GM19023 (cell line): ENCODE measurements at regions not wholly inside any gene's neighbourhood (a gene's known extent, or its start where the extent isn't known, plus 50 kb on each side); places are given as distances from the start of the nearest gene placed in this dataset.
"Not testable (repeated sequence)": the region's sequence is repeated elsewhere in the genome, so short reads cannot be mapped to it uniquely, and the experiment has no call there.

Experiments
- ATAC-seq: cut with Tn5 transposase; IDR thresholded peaks from one replicate; pipeline ENCODE4 v1.9.1; 2021; ENCODE audit warnings: mild to moderate bottlenecking, moderate library complexity; ENCODE audit not compliant: unreplicated experiment

DNA sequence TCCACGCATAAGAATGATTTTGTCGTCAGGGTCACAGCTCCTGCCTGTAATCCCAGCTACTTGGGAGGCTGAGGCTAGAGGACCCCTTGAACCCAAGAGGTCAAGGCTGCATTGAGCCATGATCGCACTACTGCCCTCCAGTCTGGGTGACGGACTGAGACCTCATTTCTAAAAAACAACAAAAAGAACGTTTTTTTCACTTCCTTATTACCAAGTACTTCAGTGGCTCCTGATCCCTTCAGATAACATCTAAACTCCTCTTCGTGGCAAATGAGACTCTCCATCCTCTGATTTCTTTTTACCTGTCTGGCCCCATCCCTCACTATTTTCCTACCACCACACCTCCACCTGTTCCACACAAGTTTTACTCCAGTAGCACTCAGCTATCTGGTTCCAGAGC, 105.4 kb upstream of the TLK1 start:
- ATAC-seq, result no peak

- ATAC-seq, result not testable (repeated sequence)
Observed at GRCh38 chr2:171261529-171261928, 100.8 kb upstream of the TLK1 start.

DNA sequence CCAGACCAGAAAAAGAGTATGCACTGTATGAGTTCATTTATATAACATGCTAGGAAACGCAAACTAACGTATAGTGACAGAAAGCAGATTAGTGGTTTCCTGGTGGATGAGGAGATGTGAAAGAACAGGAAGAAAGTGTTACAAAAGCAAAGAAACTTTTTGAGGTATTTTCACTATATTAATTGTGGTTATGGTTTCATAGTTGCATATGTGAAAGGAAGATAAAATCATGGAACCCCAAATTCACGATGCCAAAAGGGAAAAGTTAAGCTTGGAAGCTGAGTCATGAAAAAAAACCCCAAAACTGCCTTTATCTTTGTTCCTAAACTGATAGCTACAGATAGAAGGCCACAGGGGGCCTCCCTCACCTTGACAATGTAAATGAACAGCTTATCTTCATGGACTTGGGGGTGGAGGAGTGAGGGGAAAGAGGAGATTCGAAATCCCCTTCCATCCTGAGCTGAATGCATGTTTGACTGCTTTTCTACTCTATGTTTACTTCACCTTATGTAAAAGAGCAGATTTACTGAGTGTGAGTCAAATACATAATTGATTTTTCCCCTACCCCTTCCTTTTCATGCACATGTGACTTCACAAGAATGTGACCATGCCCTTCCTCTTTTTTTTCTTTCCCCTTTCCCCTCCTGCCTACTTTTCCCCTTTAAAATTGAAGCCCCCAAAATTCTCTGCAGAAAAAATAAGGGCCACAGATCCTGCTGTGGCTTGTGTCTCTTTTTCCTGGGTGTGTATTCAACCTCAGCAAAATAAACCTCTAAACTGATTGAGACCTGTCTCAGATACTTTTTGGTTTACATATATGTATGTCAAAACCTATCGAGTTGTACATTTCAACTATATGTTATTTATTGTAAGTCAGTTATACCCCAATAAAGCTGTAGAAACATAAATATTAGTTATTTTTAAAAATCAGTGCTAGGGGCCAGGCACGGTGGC, 100.1 kb upstream of the TLK1 start:
- no peak for ATAC-seq

GRCh38 chr2:171254666-171255065, 94.0 kb upstream of the TLK1 start:
- ATAC-seq, result no peak

DNA sequence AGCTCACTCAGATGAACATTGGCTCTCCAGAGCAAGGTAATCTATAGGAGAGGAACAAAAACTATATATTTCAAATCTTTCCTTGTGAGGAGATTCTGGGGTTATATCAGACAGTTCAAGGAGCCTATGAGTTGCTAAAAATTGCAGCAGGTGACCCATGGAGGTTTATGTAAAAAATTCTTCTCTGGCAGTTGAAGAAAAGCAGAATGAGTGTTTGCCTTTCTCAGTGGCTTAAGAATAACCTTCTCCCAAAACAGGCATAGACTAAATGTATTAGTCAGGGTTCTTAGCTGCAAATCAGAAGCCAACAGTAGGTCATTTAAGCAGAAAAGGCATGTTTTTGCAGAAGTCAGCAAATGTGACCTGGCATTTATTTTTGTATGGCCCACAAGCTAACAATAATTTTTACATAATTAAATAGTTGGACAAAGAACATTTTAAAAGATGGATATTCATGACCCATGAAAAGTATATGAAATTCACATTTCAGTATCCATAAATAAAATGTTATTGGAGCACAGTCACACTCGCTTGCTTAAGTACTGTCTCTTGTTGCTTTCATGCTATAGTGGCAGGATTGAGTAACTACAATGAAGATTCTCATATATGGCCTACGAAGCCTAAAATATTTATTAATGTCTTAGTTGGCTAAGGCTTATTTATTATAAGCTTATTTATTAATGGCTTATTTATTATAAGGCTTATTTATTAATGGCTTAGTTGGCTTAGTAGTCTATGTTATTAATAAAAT, 93.4 kb upstream of the TLK1 start:
- no peak for ATAC-seq

DNA sequence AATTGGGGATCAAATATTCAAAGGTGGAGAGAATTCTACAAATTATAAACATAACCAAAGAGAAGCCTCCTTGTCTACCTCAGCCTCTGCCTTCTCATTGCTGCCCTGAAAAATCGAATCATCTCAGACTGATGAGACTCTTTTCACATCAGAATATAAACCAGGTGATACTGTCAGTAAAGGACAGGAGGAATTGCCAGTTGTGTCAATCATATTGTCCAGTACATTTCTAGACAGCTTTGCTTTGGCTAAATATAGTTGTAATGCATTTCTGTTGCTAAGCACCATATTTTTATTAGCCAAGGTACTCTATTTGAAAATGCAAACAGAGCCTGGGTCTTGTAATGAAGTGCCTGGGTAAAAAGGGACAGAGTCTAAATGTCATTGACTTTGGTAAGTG, 92.6 kb upstream of the TLK1 start:
- no peak for ATAC-seq

GRCh38 chr2:171249689-171250088, 89.0 kb upstream of the TLK1 start:
- no peak for ATAC-seq

DNA sequence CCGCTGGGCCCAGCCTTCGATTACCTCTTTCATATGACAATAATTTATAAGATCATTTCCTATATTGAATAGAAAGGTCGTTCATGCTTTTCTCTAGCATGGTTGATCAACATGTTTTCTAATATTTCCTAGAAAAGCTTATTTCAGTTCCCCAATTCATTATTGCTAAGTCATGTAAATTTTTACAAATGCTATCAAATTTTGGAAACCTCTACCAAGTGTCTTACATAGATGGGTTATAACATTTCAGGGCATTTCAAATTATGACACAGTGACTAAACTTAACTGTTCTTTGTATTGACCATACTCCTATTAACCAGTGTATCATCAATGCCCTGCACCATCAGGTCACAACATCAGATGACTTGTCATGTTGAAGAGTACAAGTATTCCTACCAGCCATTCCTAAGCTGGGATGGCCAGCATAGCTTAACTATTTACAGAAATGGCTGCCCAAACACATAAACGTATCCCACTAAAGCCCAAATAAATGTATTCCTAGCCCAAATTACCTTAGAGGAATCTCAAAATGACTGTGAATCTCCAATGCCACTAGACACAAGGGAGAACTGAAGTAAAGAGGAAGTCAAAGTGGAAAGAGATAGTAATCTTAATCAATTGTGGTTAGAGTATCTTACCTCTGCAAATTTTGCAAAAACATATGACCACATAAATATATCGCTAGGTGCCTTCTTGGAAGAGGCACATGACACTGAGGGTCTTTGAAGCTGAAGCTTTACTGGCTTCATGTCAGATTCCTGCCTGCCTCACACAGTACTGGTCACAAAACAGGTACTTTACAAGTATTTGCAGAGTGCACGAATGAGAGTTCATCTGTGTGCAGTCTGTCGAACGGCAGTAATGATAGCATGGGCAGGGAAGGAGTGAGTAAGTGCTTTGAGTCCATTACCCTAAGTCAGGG, 87.3 kb upstream of the TLK1 start:
- ATAC-seq, result no peak

DNA sequence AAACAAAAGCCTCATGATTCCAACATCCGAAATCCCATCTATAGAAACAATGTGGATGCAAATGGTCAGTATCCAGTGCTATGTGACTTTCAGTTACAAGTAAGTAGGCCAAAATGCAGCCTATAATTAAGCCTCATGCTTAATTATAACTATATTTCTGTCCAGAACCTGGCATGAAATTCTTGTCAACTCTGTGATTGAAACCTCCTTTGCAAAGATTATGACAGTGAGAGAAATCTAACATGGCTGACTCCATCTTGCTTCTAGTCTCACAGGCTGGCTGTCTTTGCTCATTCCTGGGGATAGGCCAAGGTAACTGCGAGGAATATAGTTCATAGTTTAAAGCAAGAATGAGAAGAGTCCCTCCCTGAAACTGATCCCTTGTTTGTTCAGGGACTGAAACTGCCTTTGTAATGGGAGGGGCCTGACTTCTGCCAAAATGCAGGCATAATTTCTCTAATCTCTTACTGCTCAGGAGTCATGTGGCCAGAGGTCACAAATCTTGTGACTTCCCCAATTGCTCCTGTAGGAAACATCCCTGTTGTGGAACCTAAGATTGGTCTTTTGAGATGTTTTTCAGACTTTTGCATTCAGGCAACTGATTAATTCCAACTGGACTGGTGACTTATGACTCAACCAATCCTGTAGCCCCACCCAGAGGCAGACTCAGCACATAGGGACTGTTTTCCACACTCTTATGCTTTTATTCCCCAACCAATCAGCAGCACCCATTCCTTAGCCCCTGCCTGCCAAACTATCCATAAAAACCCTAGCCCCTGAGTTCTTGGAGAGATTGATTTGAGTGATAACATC, 84.5 kb upstream of the TLK1 start:
- no peak for ATAC-seq

- no peak for ATAC-seq
Observed at GRCh38 chr2:171244466-171244969, 83.8 kb upstream of the TLK1 start.

DNA sequence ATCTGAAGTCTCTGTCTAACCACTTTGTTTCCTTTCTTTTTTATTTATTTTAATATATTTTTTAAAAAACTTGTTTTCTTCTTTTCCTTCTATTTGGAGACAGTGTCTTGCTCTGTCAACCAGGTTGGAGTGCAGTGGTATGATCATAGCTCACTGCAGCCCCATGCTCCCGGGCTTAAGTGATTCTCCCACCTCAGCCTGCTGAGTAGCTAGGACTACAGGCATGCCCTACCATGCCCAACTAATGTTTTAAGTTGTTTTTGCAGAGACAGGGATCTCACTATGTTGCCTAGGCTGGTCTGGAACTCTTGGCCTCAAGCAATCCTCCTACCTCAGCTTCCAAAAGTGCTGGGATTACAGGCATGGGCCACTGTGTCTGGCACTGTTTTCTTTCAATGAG, 81.1 kb upstream of the TLK1 start:
- ATAC-seq, result no peak

DNA sequence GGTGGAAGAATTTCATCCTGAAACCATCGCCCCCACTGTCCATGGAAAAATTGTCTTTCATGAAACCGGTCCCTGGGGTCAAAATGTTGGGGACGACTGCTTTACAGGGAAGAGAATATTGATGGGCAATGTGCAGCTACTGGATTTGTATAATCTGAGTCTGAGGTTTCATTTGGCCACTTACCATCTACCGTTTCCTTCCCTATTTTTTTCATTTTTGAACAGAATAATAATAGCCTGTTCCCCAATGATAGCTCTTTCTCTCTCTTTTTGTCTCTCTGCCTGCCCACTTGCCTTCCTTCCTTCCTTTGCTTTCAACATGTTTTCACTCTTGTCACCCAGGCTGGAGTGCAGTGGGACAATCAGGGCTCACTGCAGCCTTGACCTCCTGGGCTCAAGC, 78.3 kb upstream of the TLK1 start:
- no peak for ATAC-seq

- no peak for ATAC-seq
Observed at GRCh38 chr2:171237751-171238505, 77.2 kb upstream of the TLK1 start.

- no peak for ATAC-seq
Observed at GRCh38 chr2:171235262-171235881, 74.7 kb upstream of the TLK1 start.

GRCh38 chr2:171230176-171230575, 69.5 kb upstream of the TLK1 start:
- ATAC-seq, result no peak

GRCh38 chr2:171228826-171229225, 68.1 kb upstream of the TLK1 start:
- ATAC-seq, result no peak

GRCh38 chr2:171227066-171227782, 66.5 kb upstream of the TLK1 start:
- no peak for ATAC-seq

DNA sequence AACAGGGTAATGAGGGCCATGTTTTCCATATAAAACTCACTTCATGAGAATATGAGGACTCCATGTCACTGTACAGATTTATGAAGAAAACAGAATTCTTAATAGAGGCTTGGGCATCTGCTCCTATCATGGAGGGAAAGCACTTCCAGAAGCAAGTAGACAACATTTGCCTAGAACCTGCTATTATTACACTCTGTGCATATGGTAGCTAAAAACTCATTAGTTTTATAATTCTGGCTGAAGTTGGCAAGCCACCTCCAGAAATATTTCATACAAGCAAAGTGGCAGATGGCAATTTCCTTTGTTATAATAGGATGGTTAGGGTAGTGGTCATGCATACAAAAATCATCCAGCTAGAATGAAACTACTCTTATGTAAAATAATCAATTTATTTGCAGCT, 65.8 kb upstream of the TLK1 start:
- no peak for ATAC-seq
